GM12878 (cell line): ENCODE measurements at regions not wholly inside any gene's neighbourhood (a gene's known extent, or its start where the extent isn't known, plus 50 kb on each side); places are given as distances from the start of the nearest gene placed in this dataset.

Experiments
- HSF1 ChIP-seq: fragments of 150-350 bp; IDR thresholded peaks from 2 replicates; pipeline ENCODE4 v1.6.1; 2014; ENCODE audit warnings: mild to moderate bottlenecking, low read depth, low read length
- MEF2B ChIP-seq: fragments of 450-650 bp; IDR thresholded peaks from 2 replicates; pipeline ENCODE4 v1.6.1; 2018; ENCODE audit warnings: mild to moderate bottlenecking, moderate library complexity; ENCODE audit not compliant: partially characterized antibody, poor library complexity, severe bottlenecking
- MTA2 ChIP-seq: fragments of 450-650 bp; IDR thresholded peaks from 2 replicates; pipeline ENCODE4 v1.6.1; 2016; ENCODE audit warnings: low read depth, mild to moderate bottlenecking, moderate library complexity
- MYB ChIP-seq: fragments of 150-350 bp; IDR thresholded peaks from 2 replicates; pipeline ENCODE4 v1.6.1; 2014; ENCODE audit warnings: mild to moderate bottlenecking, low read depth, low read length, borderline replicate concordance
- PRDM15 ChIP-seq: fragments of 450-650 bp; formaldehyde crosslinking; IDR thresholded peaks from 2 replicates; pipeline ENCODE4 v1.4.0; 2020; ENCODE audit warnings: mild to moderate bottlenecking, moderate library complexity
- RBBP5 ChIP-seq: fragments of 200-600 bp; sonication (generic); conservative IDR thresholded peaks from 2 replicates; pipeline ENCODE4 v1.6.1; 2016
- ZNF592 ChIP-seq: fragments of 450-650 bp; IDR thresholded peaks from 2 replicates; pipeline ENCODE4 v1.6.1; 2017; ENCODE audit warnings: mild to moderate bottlenecking, moderate library complexity

GRCh38 chr18:71329563-71329962, 1040.7 kb downstream of the SOCS6 start (continued):
- TF ChIP-seq ZNF592 = no peak
- no peak for TF ChIP-seq RBBP5
- TF ChIP-seq MTA2 = no peak
- TF ChIP-seq MEF2B = no peak
- TF ChIP-seq PRDM15 (CRISPR knock-in tag) = no peak
- TF ChIP-seq HSF1 = no peak
- no peak for TF ChIP-seq MYB
- TF ChIP-seq, all 136 proteins: peak for 0
